ENCODE measurements at regions not wholly inside any gene's neighbourhood (a gene's known extent, or its start where the extent isn't known, plus 50 kb on each side); places are given as distances from the start of the nearest gene placed in this dataset.

DNA sequence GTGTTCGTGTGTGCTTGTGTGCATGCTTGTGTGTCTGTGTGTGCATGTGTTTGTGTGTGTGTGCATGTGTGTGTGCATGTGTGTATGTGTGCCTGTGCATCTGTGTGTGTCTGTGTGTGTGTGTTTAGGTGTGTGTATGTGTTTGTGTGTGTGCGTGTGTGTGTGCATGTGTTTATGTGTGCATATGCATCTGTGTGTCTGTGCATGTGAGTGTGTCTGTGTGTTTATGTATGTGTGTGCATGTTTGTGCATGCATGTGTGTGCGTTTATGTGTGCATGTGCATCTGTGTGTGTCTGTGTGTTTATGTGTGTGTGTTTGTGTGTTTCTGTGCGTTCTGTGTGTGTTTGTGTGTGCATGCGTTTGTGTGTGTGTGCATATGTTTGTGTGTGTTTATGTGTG lies 106.6 kb upstream of the TNRC6C start:
- DNase-seq (ENCODE audit: low read depth in 2 of 2): no peak

DNA sequence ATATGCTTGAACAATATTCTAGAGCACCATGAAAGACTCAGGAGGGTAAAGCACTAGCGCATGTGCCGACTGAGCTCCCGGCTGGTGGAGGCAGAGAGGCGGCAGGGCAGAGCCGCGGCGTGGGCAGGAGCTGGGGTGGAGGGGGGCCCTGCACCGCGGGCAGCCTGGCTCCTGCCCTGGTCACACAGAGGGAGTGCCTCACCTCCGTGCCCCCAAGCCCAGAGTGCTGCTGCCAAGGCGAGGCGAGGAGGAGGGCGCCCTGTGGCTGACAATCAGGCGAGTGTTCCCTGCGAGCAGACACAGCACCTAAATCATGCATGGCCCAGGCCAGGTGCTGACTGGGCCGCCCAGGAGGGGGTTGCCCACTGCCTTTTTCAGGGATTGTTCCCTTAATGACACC lies 105.8 kb upstream of the TNRC6C start:
- no peak for DNase-seq (ENCODE audit: low read depth in 2 of 2)

- no peak for DNase-seq (ENCODE audit: low read depth in 2 of 2)
Observed at GRCh38 chr17:77853191-77853977, 105.1 kb upstream of the TNRC6C start.

DNA sequence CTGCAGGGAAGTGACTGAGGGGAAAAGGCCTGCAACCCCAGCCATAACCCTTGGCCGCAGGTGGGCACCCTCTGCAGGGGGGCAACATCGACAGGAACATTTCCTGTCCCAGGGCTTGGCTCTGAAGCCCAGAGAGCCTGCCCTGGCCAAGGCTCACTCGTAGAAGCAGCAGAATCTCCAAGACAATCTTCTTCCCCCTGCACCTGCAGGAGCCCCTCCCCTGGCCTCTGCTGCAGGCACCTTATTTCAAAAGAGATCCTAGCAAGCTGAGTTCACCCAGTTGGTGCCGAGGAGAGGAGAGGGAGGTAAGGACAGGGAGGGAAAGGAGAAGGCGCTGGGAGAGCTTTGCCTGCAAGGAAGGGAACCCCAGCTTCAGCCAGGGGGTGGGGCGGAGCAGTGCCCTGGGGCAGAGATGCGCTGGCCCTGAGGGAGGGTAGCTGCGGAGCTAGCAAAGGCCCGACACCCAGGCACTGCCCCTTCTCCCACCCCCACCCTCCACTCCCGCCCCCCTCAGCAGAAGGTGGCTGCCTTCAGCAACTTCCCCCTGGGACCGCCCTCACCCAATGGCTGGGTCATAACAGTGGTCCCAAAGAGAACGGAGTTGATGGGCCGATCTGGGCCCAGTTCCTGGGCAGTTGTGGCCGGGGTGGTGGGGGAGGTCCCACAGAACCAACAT lies 104.3 kb upstream of the TNRC6C start:
- DNase-seq (ENCODE audit: low read depth in 2 of 2): no peak

GRCh38 chr17:77854759-77855745 lies 103.5 kb upstream of the TNRC6C start:
- no peak for DNase-seq (ENCODE audit: low read depth in 2 of 2)

GRCh38 chr17:77856551-77857305 lies 101.8 kb upstream of the TNRC6C start:
- DNase-seq (ENCODE audit: low read depth in 2 of 2): no peak

- no peak for DNase-seq (ENCODE audit: low read depth in 2 of 2)
Observed at GRCh38 chr17:77857306-77857555, 101.3 kb upstream of the TNRC6C start.

- no peak for DNase-seq (ENCODE audit: low read depth in 2 of 2)
Observed at GRCh38 chr17:77857613-77858012, 100.9 kb upstream of the TNRC6C start.

- no peak for DNase-seq (ENCODE audit: low read depth in 2 of 2)
Observed at GRCh38 chr17:77858291-77859034, 100.0 kb upstream of the TNRC6C start.

- DNase-seq (ENCODE audit: low read depth in 2 of 2): no peak
Observed at GRCh38 chr17:77859035-77859810, 99.3 kb upstream of the TNRC6C start.

DNA sequence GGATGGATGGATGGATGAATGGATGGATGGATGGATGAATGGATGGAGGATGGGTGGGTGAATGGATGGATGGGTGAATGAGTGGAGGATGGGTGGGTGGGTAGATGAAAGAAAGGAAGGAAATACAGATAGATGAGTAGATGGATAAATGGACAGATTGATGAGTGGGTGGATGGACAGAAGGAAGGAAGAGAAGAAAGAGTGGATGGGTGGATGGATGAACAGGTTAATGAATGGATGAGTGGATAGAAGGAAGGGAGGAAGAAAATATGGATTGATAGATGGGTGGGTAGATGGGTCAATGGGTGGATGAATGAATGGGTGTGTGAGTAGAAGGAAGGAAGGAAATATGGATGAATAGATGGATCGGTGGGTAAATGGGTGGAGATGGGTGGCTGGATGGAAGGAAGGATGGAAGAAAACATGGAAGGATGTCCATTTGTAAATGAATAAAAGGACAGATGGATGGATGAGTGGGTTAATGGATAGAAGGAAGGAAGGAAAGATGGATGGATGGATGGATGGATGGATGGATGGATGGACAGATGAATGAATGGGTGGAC lies 97.3 kb upstream of the TNRC6C start:
- no peak for DNase-seq (ENCODE audit: low read depth in 2 of 2)

DNA sequence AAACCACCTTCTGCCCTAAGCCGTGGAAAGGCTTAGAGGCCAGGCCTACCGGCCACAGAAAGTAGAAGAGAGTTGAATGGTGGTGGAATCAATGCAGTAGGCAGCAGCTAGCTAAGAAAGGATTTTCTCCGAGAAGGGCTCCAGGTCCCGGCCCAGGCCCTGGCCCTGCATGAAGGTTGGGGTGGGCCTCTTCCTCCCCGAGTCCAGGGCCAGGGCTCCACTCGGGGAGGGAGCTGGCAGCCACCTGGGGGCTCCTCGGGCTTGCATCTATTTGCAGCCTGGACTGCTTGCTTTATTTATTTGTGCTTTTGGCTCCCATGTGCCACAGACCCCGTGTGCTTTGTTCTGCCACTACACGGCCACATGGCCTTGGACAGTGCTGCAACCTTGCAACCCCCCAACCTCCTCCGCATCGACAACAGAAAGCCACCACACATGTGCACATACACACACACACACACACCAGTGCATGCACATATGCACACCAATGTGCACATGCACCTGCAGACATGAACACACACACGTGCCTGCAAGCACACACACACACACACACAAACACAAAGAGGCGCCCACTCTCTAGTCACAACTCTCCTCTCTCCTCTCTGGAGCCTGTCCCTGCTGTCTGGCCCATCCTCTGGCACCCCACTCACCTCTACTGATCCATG lies 96.4 kb upstream of the TNRC6C start:
- DNase-seq (ENCODE audit: low read depth in 2 of 2): no peak

- no peak for DNase-seq (ENCODE audit: low read depth in 2 of 2)
Observed at GRCh38 chr17:77862890-77863813, 95.4 kb upstream of the TNRC6C start.

DNA sequence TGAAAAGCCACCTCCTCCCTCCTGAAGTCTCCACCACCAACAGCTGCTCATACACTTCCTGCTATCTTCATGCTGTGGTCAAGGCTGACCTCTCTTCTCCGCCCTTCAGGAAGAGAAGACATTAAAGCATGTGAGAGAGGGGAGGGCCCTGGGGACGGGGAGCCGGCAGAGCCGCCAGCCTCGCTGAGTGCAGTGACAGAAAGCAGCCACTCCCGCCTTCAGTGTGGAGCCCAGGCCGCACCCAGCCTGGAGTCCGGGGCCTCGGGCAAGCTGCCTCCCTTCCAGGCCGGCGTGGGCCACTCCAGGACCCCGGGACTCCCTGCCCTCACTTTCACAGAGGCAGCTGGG lies 94.7 kb upstream of the TNRC6C start:
- no peak for DNase-seq (ENCODE audit: low read depth in 2 of 2)

DNA sequence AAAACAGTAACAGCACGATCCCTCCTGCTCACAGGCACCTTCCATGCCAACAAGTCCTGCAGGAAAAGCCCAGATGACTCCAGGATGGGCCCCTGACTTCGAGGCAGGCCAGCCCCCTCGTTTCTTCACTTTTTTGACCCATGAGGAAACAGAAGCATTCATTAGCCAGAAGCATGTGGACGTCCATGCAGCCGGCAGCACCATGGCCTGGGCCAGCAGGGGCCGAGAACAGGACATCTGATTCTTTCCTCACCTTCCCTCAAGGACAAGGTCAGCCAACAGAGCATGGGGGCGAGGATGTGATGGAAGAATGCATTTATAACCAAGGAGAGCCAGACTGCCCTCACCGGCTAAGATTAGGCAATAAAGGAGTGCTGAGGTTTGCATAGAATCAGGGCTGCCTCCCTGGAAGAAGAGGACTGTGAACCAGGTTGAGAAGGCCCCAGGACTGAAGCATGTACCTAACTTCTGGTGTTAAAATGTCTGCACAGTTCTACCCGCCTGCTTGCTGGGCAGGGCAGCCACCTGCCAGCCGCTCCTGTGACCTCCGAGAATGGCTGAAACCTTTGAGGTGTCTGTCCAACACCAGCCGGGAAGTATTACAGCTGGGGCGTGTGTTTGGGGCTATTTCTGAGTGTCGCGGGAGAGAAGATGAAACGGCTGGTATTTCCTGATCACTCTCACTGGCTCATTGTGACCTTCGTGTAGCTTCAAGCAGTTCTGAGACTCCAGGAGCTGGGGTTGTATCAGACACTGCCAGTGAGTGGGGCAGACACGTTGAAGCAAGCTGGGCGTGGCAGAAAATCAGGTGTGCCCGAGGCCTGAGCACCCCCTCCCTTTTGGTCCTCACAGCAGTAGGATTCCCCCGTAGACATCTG lies 94.0 kb upstream of the TNRC6C start:
- no peak for DNase-seq (ENCODE audit: low read depth in 2 of 2)

DNA sequence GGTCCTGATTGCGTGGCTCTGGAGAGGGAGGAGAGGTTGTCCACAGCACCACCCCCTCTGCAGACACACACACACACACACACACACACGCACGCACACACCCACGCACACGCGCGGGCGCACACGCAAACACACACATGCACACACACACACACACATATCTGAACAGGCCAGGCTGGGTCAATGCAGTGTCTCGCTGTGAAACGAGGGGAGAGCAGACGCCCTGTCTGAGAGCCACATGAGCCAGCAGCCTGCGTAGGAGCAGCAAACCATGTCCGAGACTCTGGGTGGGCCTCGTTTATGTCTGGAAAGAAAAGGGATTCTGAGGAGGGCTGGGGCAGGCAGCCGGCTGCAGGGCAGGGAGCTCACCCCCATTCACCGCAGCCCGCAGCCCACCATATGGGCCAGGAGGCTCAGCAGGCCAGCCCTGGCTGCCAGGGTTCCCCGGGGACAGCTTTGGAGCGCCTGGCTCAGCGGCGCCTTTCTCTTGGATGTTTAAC lies 93.3 kb upstream of the TNRC6C start:
- no peak for DNase-seq (ENCODE audit: low read depth in 2 of 2)

DNA sequence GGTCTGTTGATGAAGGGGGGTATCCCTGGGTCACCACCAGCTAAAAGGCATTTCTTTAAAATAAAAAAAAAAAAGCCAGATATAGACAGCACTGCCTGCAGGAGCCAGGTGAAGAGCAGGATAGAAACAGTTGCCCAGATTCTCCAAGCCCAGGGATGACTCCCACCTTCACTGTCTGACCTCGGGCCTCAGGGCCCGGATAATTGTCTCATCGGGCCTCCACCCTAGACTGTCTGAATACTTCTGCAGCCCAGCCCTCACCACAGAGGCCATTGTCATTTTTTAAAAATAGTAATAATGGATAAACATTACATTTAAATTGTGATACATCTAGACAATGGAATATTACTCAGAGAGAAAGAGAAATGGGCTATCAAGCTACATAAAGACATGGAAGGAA lies 92.8 kb upstream of the TNRC6C start:
- no peak for DNase-seq (ENCODE audit: low read depth in 2 of 2)

Measured in fibroblast of skin of left quadriceps (primary cell).